ENCODE measurements at regions not wholly inside any gene's neighbourhood (a gene's known extent, or its start where the extent isn't known, plus 50 kb on each side); places are given as distances from the start of the nearest gene placed in this dataset.

- TF ChIP-seq EZH2phosphoT487 (IDR thresholded peaks at IDR 0.05; ENCODE audit: insufficient read depth, low read depth), result no peak
- no peak for TF ChIP-seq EZH2 (IDR thresholded peaks at IDR 0.05; ENCODE audit: insufficient read depth, poor library complexity, severe bottlenecking)
These were observed 365.4 kb downstream of the LRRIQ3 start for GRCh38 chr1:73832276-73833181.
